HG03066 (cell line): ENCODE measurements at regions not wholly inside any gene's neighbourhood (a gene's known extent, or its start where the extent isn't known, plus 50 kb on each side); places are given as distances from the start of the nearest gene placed in this dataset.
"Not testable (repeated sequence)": the region's sequence is repeated elsewhere in the genome, so short reads cannot be mapped to it uniquely, and the experiment has no call there.

ENCODE experiments used
- ATAC-seq: cut with Tn5 transposase; IDR thresholded peaks from one replicate; pipeline ENCODE4 v1.9.1; 2021; ENCODE audit warnings: low read depth; ENCODE audit not compliant: unreplicated experiment

DNA sequence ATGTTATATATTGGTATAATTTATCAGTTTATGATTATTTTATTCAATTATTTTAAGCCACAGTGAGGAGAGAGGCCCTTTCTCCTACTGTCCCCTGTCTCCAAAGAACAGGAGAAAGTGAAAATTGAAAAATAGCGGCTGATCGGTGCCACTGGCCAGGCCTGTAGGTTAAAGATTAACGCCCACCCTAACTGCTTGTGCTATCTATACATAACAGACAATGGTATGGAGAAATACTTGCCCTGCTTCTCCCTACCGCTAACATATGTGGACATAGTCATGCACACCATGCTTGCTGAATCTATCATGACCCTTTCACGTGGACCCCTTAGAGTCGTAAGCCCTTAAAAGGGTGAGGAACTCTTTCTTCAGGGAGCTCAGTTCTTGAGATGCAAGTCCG, 67.5 kb downstream of the EIF1AY start:
- ATAC-seq: no peak

DNA sequence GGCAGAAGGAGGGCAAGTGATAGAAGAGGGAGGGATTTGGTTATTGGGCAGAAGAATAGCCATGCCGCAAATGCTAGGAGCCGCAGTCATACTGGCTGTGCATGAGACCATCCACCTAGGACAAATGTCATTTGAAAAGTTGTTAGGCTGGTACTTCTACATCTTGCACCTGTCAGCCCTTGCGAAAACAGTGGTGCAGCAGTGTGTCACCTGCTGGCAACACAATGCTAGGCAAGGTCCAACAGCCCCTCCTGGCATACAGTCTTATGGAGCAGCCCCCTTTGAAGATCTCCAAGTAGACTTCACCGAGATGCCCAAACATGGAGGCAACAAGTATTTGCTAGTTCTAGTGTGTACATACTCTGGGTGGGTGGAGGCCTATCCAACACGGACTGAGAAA, 72.7 kb downstream of the EIF1AY start:
- no peak for ATAC-seq

DNA sequence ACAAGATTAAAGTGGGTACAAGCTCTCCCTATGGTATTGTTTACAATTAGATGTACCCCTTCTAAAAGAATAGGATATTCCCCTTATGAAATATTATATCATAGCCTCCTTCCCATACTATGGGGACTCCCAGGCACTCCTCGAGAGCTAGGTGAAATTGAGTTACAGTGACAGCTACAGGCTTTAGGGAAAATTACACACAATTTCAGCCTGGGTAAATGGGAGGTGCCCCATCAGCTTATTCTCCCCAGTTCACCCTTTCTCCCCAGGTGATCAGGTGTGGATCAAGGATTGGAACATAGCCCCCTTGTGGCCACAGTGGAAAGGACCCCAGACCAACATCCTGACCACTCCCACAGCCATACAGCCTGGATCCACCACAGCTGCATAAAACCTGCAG, 73.3 kb downstream of the EIF1AY start:
- ATAC-seq: not testable (repeated sequence)

GRCh38 chrY:20651481-20651880, 75.9 kb downstream of the EIF1AY start:
- no peak for ATAC-seq

DNA sequence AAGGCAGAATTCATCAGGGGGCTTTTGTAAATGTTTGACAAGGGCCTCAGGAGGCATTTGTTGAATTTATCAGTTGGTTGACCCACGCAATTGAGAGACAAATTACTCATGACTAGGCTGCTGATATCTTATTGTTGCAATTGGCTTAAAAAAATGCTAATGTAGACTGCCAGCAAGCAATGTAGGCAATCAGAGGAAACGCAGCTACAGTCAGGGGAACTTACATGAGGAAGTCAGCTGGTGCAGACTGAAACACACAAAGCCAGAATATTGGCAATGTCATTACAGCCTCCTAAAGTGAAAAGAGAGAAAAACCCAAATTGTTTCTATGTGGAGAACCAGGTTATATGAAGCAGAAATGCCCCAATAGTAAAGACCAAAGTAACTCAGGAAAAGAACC, 83.9 kb downstream of the EIF1AY start:
- no peak for ATAC-seq

GRCh38 chrY:20662204-20662603, 86.6 kb downstream of the EIF1AY start:
- no peak for ATAC-seq

GRCh38 chrY:20664196-20664595, 88.6 kb downstream of the EIF1AY start:
- ATAC-seq: no peak

DNA sequence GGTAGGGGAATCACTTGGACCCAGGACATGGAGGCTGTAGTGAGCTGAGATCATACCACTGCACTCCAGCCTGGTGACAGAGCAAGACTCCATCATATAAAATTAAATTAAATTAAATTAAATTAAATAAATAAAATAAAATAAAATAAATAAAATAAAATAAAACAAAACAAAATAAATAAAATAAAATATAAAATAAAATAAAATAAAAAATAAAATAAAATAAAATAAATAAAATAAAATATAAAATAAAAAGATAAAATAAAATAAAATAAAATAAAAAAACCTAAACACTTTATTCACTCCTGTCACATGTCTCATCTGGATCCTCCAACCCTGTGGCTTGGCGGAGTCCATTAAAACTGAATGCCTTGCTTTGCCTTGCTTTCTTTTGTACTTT, 89.8 kb downstream of the EIF1AY start:
- not testable (repeated sequence) for ATAC-seq

DNA sequence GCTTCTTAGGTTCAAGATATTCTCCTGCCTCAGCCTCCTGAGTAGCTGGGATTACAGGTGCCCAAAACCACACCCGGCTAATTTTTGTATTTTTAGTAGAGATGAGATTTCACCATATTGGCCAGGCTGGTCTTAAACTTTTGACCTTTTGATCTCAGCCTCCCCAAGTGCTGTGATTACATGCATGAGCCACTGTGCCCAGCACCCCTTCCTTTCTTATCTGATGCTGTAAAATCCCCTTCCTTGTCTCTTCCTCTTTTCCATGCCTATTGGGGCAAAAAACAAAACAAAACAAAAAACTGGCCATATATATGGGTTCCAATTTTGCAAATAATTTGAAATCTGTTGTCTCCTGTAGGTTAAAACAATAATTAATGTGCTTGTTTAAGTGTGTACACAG, 74.0 kb upstream of the RPS4Y2 start:
- ATAC-seq: no peak

DNA sequence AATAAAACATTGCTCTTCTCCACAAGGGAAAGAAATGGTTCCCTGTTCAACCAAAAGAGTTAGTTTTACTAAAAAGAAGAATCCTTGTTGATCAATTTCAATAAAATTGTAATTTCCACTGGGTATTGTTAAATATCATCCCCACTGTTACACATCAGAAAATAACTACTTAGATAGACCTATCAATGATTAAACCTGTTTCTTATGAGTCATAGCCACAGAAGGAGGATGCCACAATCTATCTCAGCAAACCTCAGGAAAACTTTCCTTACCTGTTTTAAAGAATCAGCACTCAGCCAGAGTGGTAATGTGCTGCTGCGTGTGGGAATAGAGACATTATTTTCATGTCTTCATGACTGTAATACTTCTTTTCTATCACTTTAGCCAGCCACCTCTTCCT, 72.5 kb upstream of the RPS4Y2 start:
- ATAC-seq: no peak

GRCh38 chrY:20686674-20687073, 69.2 kb upstream of the RPS4Y2 start:
- ATAC-seq: peak; percentile 63
